NB4 (cell line): ENCODE measurements at regions not wholly inside any gene's neighbourhood (a gene's known extent, or its start where the extent isn't known, plus 50 kb on each side); places are given as distances from the start of the nearest gene placed in this dataset.

Source experiments
- DNase-seq: peaks from one replicate; pipeline ENCODE4 v3.0.0; 2010; ENCODE audit warnings: low read depth
- H3K4me3 ChIP-seq: one replicate; pipeline ENCODE4 v1.5.1; 2011; ENCODE audit warnings: mild to moderate bottlenecking, low read depth, low read length, moderate library complexity
- CTCF ChIP-seq: IDR thresholded peaks from one replicate; pipeline ENCODE4 v1.5.1; 2012; ENCODE audit warnings: low read depth, low read length
- MAX ChIP-seq: IDR thresholded peaks from 2 replicates; pipeline ENCODE4 v1.6.1; 2011; ENCODE audit warnings: low read depth, low read length
- MYC ChIP-seq: IDR thresholded peaks from 2 replicates; pipeline ENCODE4 v1.6.1; 2011; ENCODE audit warnings: low read depth, low read length
- POLR2A ChIP-seq: IDR thresholded peaks from 2 replicates; pipeline ENCODE4 v1.6.1; 2011; ENCODE audit warnings: mild to moderate bottlenecking; ENCODE audit not compliant: insufficient read length; ENCODE audit errors: extremely low read depth

- no peak overlapping the region for H3K4me3 ChIP-seq
- no peak for DNase-seq
- no peak for TF ChIP-seq MAX
- no peak for TF ChIP-seq CTCF
- TF ChIP-seq POLR2A, result no peak
- TF ChIP-seq MYC, result no peak
Observed at GRCh38 chr1:232357416-232357815, 272.5 kb downstream of the SIPA1L2 start.

- no peak overlapping the region for H3K4me3 ChIP-seq
- TF ChIP-seq MAX (no peak), POLR2A (no peak), CTCF (no peak), MYC (no peak)
- DNase-seq, result no peak
Observed at GRCh38 chr1:232355162-232356006, 274.5 kb downstream of the SIPA1L2 start.

- TF ChIP-seq POLR2A (no peak), MYC (no peak), MAX (no peak)
- DNase-seq, result no peak
- no peak overlapping the region for H3K4me3 ChIP-seq
Observed at GRCh38 chr1:232353001-232353400, 276.9 kb downstream of the SIPA1L2 start.

- DNase-seq, result no peak
- H3K4me3 ChIP-seq, result no peak overlapping the region
- TF ChIP-seq POLR2A (no peak), CTCF (no peak), MYC (no peak), MAX (no peak)
Observed at GRCh38 chr1:232352366-232352765, 277.6 kb downstream of the SIPA1L2 start.

- TF ChIP-seq MAX (no peak), POLR2A (no peak), MYC (no peak), CTCF (no peak)
- DNase-seq, result no peak
Observed at GRCh38 chr1:232351335-232351734, 278.6 kb downstream of the SIPA1L2 start.

GRCh38 chr1:232346844-232347243 is 283.1 kb downstream of the SIPA1L2 start:
- DNase-seq, result no peak
- TF ChIP-seq CTCF (no peak), MAX (no peak), POLR2A (no peak), MYC (no peak)
- no peak overlapping the region for H3K4me3 ChIP-seq

More at GRCh38 chr1:232351335-232351734, 278.6 kb downstream of the SIPA1L2 start:
- no peak overlapping the region for H3K4me3 ChIP-seq
